IMR-90 (cell line): ENCODE measurements at regions not wholly inside any gene's neighbourhood (a gene's known extent, or its start where the extent isn't known, plus 50 kb on each side); places are given as distances from the start of the nearest gene placed in this dataset.

Source experiments
- ATAC-seq: fragments of 200-7000 bp; cut with Tn5 transposase; 2 replicates; pipeline ENCODE4 v1.9.1; 2020; ENCODE audit warnings: low read depth, mild to moderate bottlenecking, moderate library complexity
- BruUV-seq: library from RNA; stranded (reverse); fragments of 400-500 nt; replicated peaks from 2 replicates; lab custom pipeline; 2021; lab: Mats Ljungman, UMichigan
- CTCF ChIA-PET: fragments of 300-600 bp; formaldehyde crosslinking; extraction: SDS; loops from one replicate; lab custom pipeline; 2021; ENCODE audit warnings: antibody characterized with exemption; lab: Yijun Ruan, JAX
- POLR2A ChIA-PET: fragments of 300-600 bp; sonication (Branson Sonifier 250); formaldehyde crosslinking; loops from one replicate; lab custom pipeline; 2022; ENCODE audit warnings: antibody characterized with exemption; ENCODE audit not compliant: unreplicated experiment; lab: Charles Lee
- DNase-seq: peaks from one replicate; pipeline ENCODE4 v3.0.0; 2013
- H2AFZ ChIP-seq: replicated peaks from 2 replicates; pipeline ENCODE3; 2013; ENCODE audit warnings: low read length, mild to moderate bottlenecking; ENCODE audit not compliant: poor library complexity
- H2AK5ac ChIP-seq: 2 replicates; pipeline ENCODE4 v1.6.1; 2013; ENCODE audit warnings: low read depth, low read length, inconsistent platforms
- H2AK9ac ChIP-seq: replicated peaks from 2 replicates; pipeline ENCODE3; 2013; ENCODE audit warnings: mild to moderate bottlenecking, low read depth, low read length, moderate library complexity; ENCODE audit not compliant: poor library complexity
- H2BK120ac ChIP-seq: 2 replicates; pipeline ENCODE4 v1.6.1; 2013; ENCODE audit warnings: low read depth, low read length, inconsistent platforms
- H2BK15ac ChIP-seq: 3 replicates; pipeline ENCODE4 v1.6.1; 2013; ENCODE audit warnings: low read depth, low read length, inconsistent platforms
- H2BK20ac ChIP-seq: 2 replicates; pipeline ENCODE4 v1.6.1; 2013; ENCODE audit warnings: low read depth, mild to moderate bottlenecking, inconsistent platforms, low read length, moderate library complexity
- H2BK5ac ChIP-seq: 2 replicates; pipeline ENCODE4 v1.6.1; 2013; ENCODE audit warnings: mild to moderate bottlenecking, low read depth, low read length, inconsistent platforms; ENCODE audit not compliant: poor library complexity, severe bottlenecking
- H3K14ac ChIP-seq: replicated peaks from 2 replicates; pipeline ENCODE4 v1.6.1; 2013; ENCODE audit warnings: low read depth, low read length, inconsistent platforms
- H3K18ac ChIP-seq: 2 replicates; pipeline ENCODE4 v1.6.1; 2013; ENCODE audit warnings: low read depth, low read length, control low read depth
- H3K23ac ChIP-seq: 2 replicates; pipeline ENCODE4 v1.6.1; 2013; ENCODE audit warnings: low read depth, low read length, inconsistent platforms
- H3K27ac ChIP-seq: 2 replicates; pipeline ENCODE4 v1.5.1; 2013; ENCODE audit warnings: mild to moderate bottlenecking, control low read depth, low read length; ENCODE audit not compliant: insufficient read depth
- H3K27me3 ChIP-seq: 2 replicates; pipeline ENCODE4 v1.6.1; 2013; ENCODE audit warnings: low read length; ENCODE audit not compliant: control insufficient read depth, insufficient read depth
- H3K36me3 ChIP-seq: 2 replicates; pipeline ENCODE4 v1.6.1; 2013; ENCODE audit warnings: low read length, mixed read lengths; ENCODE audit not compliant: control insufficient read depth, insufficient read depth
- H3K4ac ChIP-seq: 2 replicates; pipeline ENCODE4 v1.6.1; 2013; ENCODE audit warnings: low read depth, low read length, inconsistent platforms
- H3K4me1 ChIP-seq: 2 replicates; pipeline ENCODE4 v1.6.1; 2013; ENCODE audit warnings: low read length, mixed read lengths; ENCODE audit not compliant: control insufficient read depth, insufficient read depth
- H3K4me2 ChIP-seq: 2 replicates; pipeline ENCODE4 v1.6.1; 2013; ENCODE audit warnings: low read depth, mild to moderate bottlenecking, control low read depth, low read length, moderate library complexity
- H3K4me3 ChIP-seq: 2 replicates; pipeline ENCODE4 v1.5.1; 2013; ENCODE audit warnings: low read depth, mild to moderate bottlenecking, control low read depth, low read length, moderate library complexity; ENCODE audit not compliant: insufficient read depth
- H3K56ac ChIP-seq: 2 replicates; pipeline ENCODE4 v1.6.1; 2013; ENCODE audit warnings: low read length, inconsistent platforms; ENCODE audit not compliant: insufficient read depth; ENCODE audit errors: extremely low read depth
- H3K79me1 ChIP-seq, 2 experiments: 2 replicates each; pipeline ENCODE4 v1.6.1; 2013; ENCODE audit warnings: low read length in 2 of 2, inconsistent platforms in 1 of 2, low read depth in 1 of 2
- H3K9ac ChIP-seq: 2 replicates; pipeline ENCODE4 v1.6.1; 2013; ENCODE audit warnings: low read depth, low read length, control low read depth
- H3K9me1 ChIP-seq: 2 replicates; pipeline ENCODE4 v1.6.1; 2013; ENCODE audit warnings: low read length, inconsistent platforms; ENCODE audit not compliant: insufficient read depth
- H3K9me3 ChIP-seq: 2 replicates; pipeline ENCODE4 v1.6.1; 2013; ENCODE audit warnings: low read length; ENCODE audit not compliant: control insufficient read depth, insufficient read depth
- H4K20me1 ChIP-seq: 2 replicates; pipeline ENCODE4 v1.6.1; 2013; ENCODE audit warnings: low read length, inconsistent platforms; ENCODE audit not compliant: insufficient read depth
- H4K5ac ChIP-seq: 2 replicates; pipeline ENCODE4 v1.6.1; 2013; ENCODE audit warnings: mild to moderate bottlenecking, low read depth, low read length, control low read depth
- H4K8ac ChIP-seq, 2 experiments: 2 replicates each; pipeline ENCODE4 v1.6.1; 2013; ENCODE audit warnings: low read depth in 2 of 2, low read length in 2 of 2, control low read depth in 1 of 2, inconsistent platforms in 1 of 2
- H4K91ac ChIP-seq: 2 replicates; pipeline ENCODE4 v1.6.1; 2013; ENCODE audit warnings: low read depth, low read length, inconsistent platforms; ENCODE audit not compliant: insufficient read depth
- MXI1 ChIP-seq: IDR thresholded peaks from 2 replicates; pipeline ENCODE4 v1.6.1; 2012; ENCODE audit warnings: low read depth, mild to moderate bottlenecking, low read length, moderate library complexity, borderline replicate concordance
- RAD21 ChIP-seq: IDR thresholded peaks from 2 replicates; pipeline ENCODE4 v1.6.1; 2012; ENCODE audit warnings: low read length, improper control_type of control experiment
- WGBS, 2 experiments: methylation state at CpG; one replicate each; pipeline versions ENCODE4 v1.1.5 to v1.1.7; 2013; ENCODE audit warnings: missing lambda C conversion rate in 2 of 2; ENCODE audit not compliant: insufficient read length in 1 of 2; ENCODE audit errors: extremely low coverage in 2 of 2; 5-methylcytosine and 5-hydroxymethylcytosine counted together
- dilution Hi-C: fragments of 300-500 bp; cut with HindIII; formaldehyde crosslinking; loops from one replicate; pipeline ENCODE4 v1.14.3; 2018; ENCODE audit warnings: low sequenced_read_pairs; ENCODE audit not compliant: unreplicated experiment
- in situ Hi-C: fragments of 300-500 bp; cut with MboI; formaldehyde crosslinking; loops from 3 replicates; pipeline ENCODE4 v1.14.3; 2019; ENCODE audit warnings: low sequenced_read_pairs, inconsistent platforms, mixed read lengths
- intact Hi-C: fragments of 100-400 bp; cut with micrococcal nuclease; formaldehyde crosslinking; loops from 2 replicates; pipeline ENCODE4 v1.10.0; 2022

GRCh38 chr5:176740702-176741496 is 69.5 kb upstream of the UNC5A start:
- Histone ChIP-seq H2AK9ac (no peak overlapping the region), H3K9me1 (no peaks in the 10 kb centered on the region), H3K14ac (no peak overlapping the region), H3K4me1 (no peaks in the 10 kb centered on the region), H3K56ac (no peak overlapping the region), H2AFZ (no peak overlapping the region), H3K23ac (no peak overlapping the region), H3K79me1 (no peaks in the 10 kb centered on the region), H3K4ac (no peak overlapping the region), H3K27ac (no peak overlapping the region), H4K5ac (no peak overlapping the region), H3K4me2 (no peak overlapping the region), H3K36me3 (no peaks in the 10 kb centered on the region), H3K9ac (no peak overlapping the region), H2BK5ac (no peak overlapping the region), H2BK20ac (no peak overlapping the region), H4K8ac (no peak overlapping the region), H2BK120ac (no peak overlapping the region), H2BK15ac (no peak overlapping the region), H3K18ac (no peak overlapping the region), H4K20me1 (peaks cover 3% of the 10 kb centered on the region; the same call in 1 of the 2 replicates), H3K27me3 (peaks cover 92% of the 10 kb centered on the region), H3K9me3 (peaks cover 2% of the 10 kb centered on the region; the same call in 1 of the 2 replicates), H2AK5ac (no peak overlapping the region), H4K91ac (no peak overlapping the region), H3K4me3 (no peak overlapping the region)
- TF ChIP-seq RAD21: no peak
- no peak for TF ChIP-seq MXI1
- DNase-seq (no peak), ATAC-seq (no peak)
- dilution Hi-C loops: no loop called here
- no TSS peak for BruUV-seq
- ChIA-PET POLR2A (no interaction called here), CTCF (no interaction called here)
- intact Hi-C loops: no loop called here
- in situ Hi-C loops: no loop called here
- 79% methylated on average over 16 of the region's 24 CpGs; no CpG with 5 or more reads in 1 of the 2 experiments for WGBS, 2 experiments
